Vagina (tissue), 2 donors: ENCODE measurements at regions not wholly inside any gene's neighbourhood (a gene's known extent, or its start where the extent isn't known, plus 50 kb on each side); places are given as distances from the start of the nearest gene placed in this dataset.

Experiments
- POLR2A ChIP-seq, 2 donors: fragments of 450-650 bp; IDR thresholded peaks; one replicate each; pipeline ENCODE4 v1.6.1; 2017; ENCODE audit warnings: antibody characterized with exemption in 2 of 2, mild to moderate bottlenecking in 2 of 2, moderate library complexity in 2 of 2
- POLR2AphosphoS5 ChIP-seq, 2 donors: sonication (generic); formaldehyde crosslinking; IDR thresholded peaks; one replicate each; pipeline ENCODE4 v1.9.0; 2017; ENCODE audit warnings: antibody characterized with exemption in 2 of 2, mild to moderate bottlenecking in 2 of 2, low read depth in 1 of 2; ENCODE audit not compliant: insufficient read depth in 1 of 2
- TF ChIP-seq, protein P1 (sequence below), 3 experiments: fragments of 450-650 bp in 2 of 3; fragments of 200-600 bp in 1 of 3; sonication (generic) in 1 of 3; IDR thresholded peaks; one replicate each; pipeline ENCODE4 v1.5.1; 2017 to 2019; ENCODE audit warnings: antibody characterized with exemption in 3 of 3, mild to moderate bottlenecking in 2 of 3, moderate library complexity in 2 of 3

DNA sequence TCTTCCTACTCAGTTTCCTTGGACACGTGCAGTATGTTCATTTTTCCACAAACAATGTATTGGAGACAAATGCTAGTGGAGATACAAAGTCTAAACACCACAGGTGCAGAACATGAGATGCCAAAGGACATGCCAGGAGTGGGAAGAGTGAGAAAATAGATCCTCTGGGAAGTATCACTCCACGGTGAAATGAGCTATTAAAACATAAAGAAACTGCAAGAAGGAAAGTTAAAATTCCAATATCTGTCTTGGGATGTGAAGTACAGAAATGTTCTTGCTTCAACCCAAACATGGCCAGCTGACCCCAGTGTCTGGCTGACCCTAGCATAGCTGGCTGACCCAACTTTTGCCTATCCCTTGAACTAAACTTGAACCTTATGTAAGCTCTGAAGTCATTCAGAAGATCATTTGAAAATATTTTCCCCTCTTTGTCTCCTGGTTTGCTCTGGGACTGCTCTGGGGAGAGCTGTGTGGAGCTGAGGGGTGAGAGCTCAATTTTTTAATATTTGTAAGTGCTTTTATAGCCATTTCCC, 59.5 kb downstream of the FZD1 start:
- TF ChIP-seq, protein P1, sequence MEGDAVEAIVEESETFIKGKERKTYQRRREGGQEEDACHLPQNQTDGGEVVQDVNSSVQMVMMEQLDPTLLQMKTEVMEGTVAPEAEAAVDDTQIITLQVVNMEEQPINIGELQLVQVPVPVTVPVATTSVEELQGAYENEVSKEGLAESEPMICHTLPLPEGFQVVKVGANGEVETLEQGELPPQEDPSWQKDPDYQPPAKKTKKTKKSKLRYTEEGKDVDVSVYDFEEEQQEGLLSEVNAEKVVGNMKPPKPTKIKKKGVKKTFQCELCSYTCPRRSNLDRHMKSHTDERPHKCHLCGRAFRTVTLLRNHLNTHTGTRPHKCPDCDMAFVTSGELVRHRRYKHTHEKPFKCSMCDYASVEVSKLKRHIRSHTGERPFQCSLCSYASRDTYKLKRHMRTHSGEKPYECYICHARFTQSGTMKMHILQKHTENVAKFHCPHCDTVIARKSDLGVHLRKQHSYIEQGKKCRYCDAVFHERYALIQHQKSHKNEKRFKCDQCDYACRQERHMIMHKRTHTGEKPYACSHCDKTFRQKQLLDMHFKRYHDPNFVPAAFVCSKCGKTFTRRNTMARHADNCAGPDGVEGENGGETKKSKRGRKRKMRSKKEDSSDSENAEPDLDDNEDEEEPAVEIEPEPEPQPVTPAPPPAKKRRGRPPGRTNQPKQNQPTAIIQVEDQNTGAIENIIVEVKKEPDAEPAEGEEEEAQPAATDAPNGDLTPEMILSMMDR (IDR thresholded peaks at IDR 0.05) = no peak
- no peak for TF ChIP-seq POLR2A (IDR thresholded peaks at IDR 0.05)
- TF ChIP-seq POLR2AphosphoS5 (IDR thresholded peaks at IDR 0.05; ENCODE audit: insufficient read depth in 1 of 2, low read depth in 1 of 2) = no peak
